ENCODE measurements at regions not wholly inside any gene's neighbourhood (a gene's known extent, or its start where the extent isn't known, plus 50 kb on each side); places are given as distances from the start of the nearest gene placed in this dataset.

GRCh38 chr5:103362211-103362610 lies 103.6 kb downstream of the MACIR start:
- no peak for DNase-seq (ENCODE audit: extremely low read depth in 1 of 11, low read depth in 9 of 11, low spot score in 4 of 11)

- no peak for DNase-seq (ENCODE audit: extremely low read depth in 1 of 11, low read depth in 9 of 11, low spot score in 4 of 11)
Observed at GRCh38 chr5:103360475-103360874, 101.9 kb downstream of the MACIR start.

- no peak for DNase-seq (ENCODE audit: extremely low read depth in 1 of 11, low read depth in 9 of 11, low spot score in 4 of 11)
Observed at GRCh38 chr5:103358305-103358995, 99.9 kb downstream of the MACIR start.

- no peak for DNase-seq (ENCODE audit: extremely low read depth in 1 of 11, low read depth in 9 of 11, low spot score in 4 of 11)
Observed at GRCh38 chr5:103357636-103358035, 99.1 kb downstream of the MACIR start.

GRCh38 chr5:103356350-103357091 lies 98.0 kb downstream of the MACIR start:
- DNase-seq (ENCODE audit: extremely low read depth in 1 of 11, low read depth in 9 of 11, low spot score in 4 of 11), result no peak

- DNase-seq (ENCODE audit: extremely low read depth in 1 of 11, low read depth in 9 of 11, low spot score in 4 of 11), result no peak
Observed at GRCh38 chr5:103355579-103355978, 97.0 kb downstream of the MACIR start.

GRCh38 chr5:103354446-103354845 lies 95.9 kb downstream of the MACIR start:
- DNase-seq (ENCODE audit: extremely low read depth in 1 of 11, low read depth in 9 of 11, low spot score in 4 of 11), result no peak

GRCh38 chr5:103353581-103353980 lies 95.0 kb downstream of the MACIR start:
- no peak for DNase-seq (ENCODE audit: extremely low read depth in 1 of 11, low read depth in 9 of 11, low spot score in 4 of 11)

- no peak for DNase-seq (ENCODE audit: extremely low read depth in 1 of 11, low read depth in 9 of 11, low spot score in 4 of 11)
Observed at GRCh38 chr5:103347716-103348423, 89.3 kb downstream of the MACIR start.

- no peak for DNase-seq (ENCODE audit: extremely low read depth in 1 of 11, low read depth in 9 of 11, low spot score in 4 of 11)
Observed at GRCh38 chr5:103346162-103346748, 87.7 kb downstream of the MACIR start.

- DNase-seq (ENCODE audit: extremely low read depth in 1 of 11, low read depth in 9 of 11, low spot score in 4 of 11), result no peak
Observed at GRCh38 chr5:103345461-103345860, 86.9 kb downstream of the MACIR start.

- no peak for DNase-seq (ENCODE audit: extremely low read depth in 1 of 11, low read depth in 9 of 11, low spot score in 4 of 11)
Observed at GRCh38 chr5:103340717-103341388, 82.3 kb downstream of the MACIR start.

GRCh38 chr5:103340132-103340531 lies 81.6 kb downstream of the MACIR start:
- no peak for DNase-seq (ENCODE audit: extremely low read depth in 1 of 11, low read depth in 9 of 11, low spot score in 4 of 11)

- DNase-seq (ENCODE audit: extremely low read depth in 1 of 11, low read depth in 9 of 11, low spot score in 4 of 11), result no peak
Observed at GRCh38 chr5:103336941-103337340, 78.4 kb downstream of the MACIR start.

- DNase-seq (ENCODE audit: extremely low read depth in 1 of 11, low read depth in 9 of 11, low spot score in 4 of 11), result no peak
Observed at GRCh38 chr5:103333376-103333775, 74.8 kb downstream of the MACIR start.

- no peak for DNase-seq (ENCODE audit: extremely low read depth in 1 of 11, low read depth in 9 of 11, low spot score in 4 of 11)
Observed at GRCh38 chr5:103330875-103331274, 72.3 kb downstream of the MACIR start.
